GM12878 (cell line): ENCODE measurements at regions not wholly inside any gene's neighbourhood (a gene's known extent, or its start where the extent isn't known, plus 50 kb on each side); places are given as distances from the start of the nearest gene placed in this dataset.

Experiments
- ATAC-seq: fragments of 200-7000 bp; cut with Tn5 transposase; 3 replicates; pipeline ENCODE4 v1.9.1; 2020; ENCODE audit warnings: mild to moderate bottlenecking, moderate library complexity
- BruUV-seq: library from RNA; stranded (reverse); fragments of 400-500 nt; replicated peaks from 2 replicates; lab custom pipeline; 2021; lab: Mats Ljungman, UMichigan
- CTCF ChIA-PET: fragments of 300-600 bp; sonication (Branson Sonifier 250); formaldehyde crosslinking; extraction: SDS; loops from one replicate; lab custom pipeline; 2021; ENCODE audit warnings: inconsistent platforms; lab: Yijun Ruan, JAX
- POLR2A ChIA-PET: fragments of 350-600 bp; formaldehyde crosslinking; extraction: SDS; loops from one replicate; lab custom pipeline; 2021; ENCODE audit warnings: inconsistent platforms; lab: Charles Lee
- RAD21 ChIA-PET: fragments of 300-600 bp; sonication (Branson Sonifier 250); formaldehyde crosslinking; loops from one replicate; lab custom pipeline; 2023; ENCODE audit warnings: antibody characterized with exemption; ENCODE audit not compliant: unreplicated experiment; lab: Charles Lee
- SMC1A ChIA-PET: fragments of 300-600 bp; sonication (Branson Sonifier 250); formaldehyde crosslinking; loops from one replicate; lab custom pipeline; 2023; ENCODE audit not compliant: unreplicated experiment, uncharacterized antibody; lab: Charles Lee
- DNase-seq: peaks from one replicate; pipeline ENCODE4 v3.0.0-alpha.2; 2011; ENCODE audit warnings: low read depth, low spot score
- FAIRE-seq: peaks from 3 replicates; lab custom pipeline; 2011; peaks lifted over from hg19 to GRCh38; lab: Jason Lieb, UNC
- H2AFZ ChIP-seq: 2 replicates; pipeline ENCODE4 v1.6.0; 2011; ENCODE audit warnings: low read depth, low read length, control low read depth; ENCODE audit not compliant: control insufficient read depth
- H3K27ac ChIP-seq: 2 replicates; pipeline ENCODE4 v1.5.1; 2011; ENCODE audit warnings: control low read depth; ENCODE audit not compliant: control insufficient read depth, insufficient read depth
- H3K27me3 ChIP-seq, 2 experiments: replicated peaks in 1 of 2; 2 replicates each; pipeline versions ENCODE4 v1.6.0 to v1.6.1; 2011; ENCODE audit warnings: low read length in 1 of 2; ENCODE audit not compliant: control insufficient read depth in 2 of 2, insufficient read depth in 2 of 2
- H3K36me3 ChIP-seq, 2 experiments: 2 replicates each; pipeline ENCODE4 v1.5.1; 2011; ENCODE audit warnings: low read length in 1 of 2; ENCODE audit not compliant: control insufficient read depth in 2 of 2, insufficient read depth in 2 of 2
- H3K4me1 ChIP-seq: 2 replicates; pipeline ENCODE4 v1.6.1; 2011; ENCODE audit warnings: mild to moderate bottlenecking, low read length, moderate library complexity, mixed read lengths; ENCODE audit not compliant: control insufficient read depth, insufficient read depth
- H3K4me2 ChIP-seq: 2 replicates; pipeline ENCODE4 v1.6.0; 2011; ENCODE audit warnings: control low read depth; ENCODE audit not compliant: control insufficient read depth, insufficient read depth
- H3K4me3 ChIP-seq: fragments of 200-600 bp; sonication (generic); 2 replicates; pipeline ENCODE4 v1.5.1; 2016
- H3K79me2 ChIP-seq: 2 replicates; pipeline ENCODE4 v1.6.0; 2011; ENCODE audit warnings: low read length; ENCODE audit not compliant: control insufficient read depth, insufficient read depth
- H3K9ac ChIP-seq: 2 replicates; pipeline ENCODE4 v1.8.0; 2011; ENCODE audit warnings: low read length, control low read depth, mixed read lengths; ENCODE audit not compliant: control insufficient read depth, insufficient read depth
- H3K9me3 ChIP-seq: replicated peaks from 3 replicates; pipeline ENCODE4 v1.5.1; 2011; ENCODE audit warnings: mild to moderate bottlenecking, low read length; ENCODE audit not compliant: control insufficient read depth, insufficient read depth
- H4K20me1 ChIP-seq: 2 replicates; pipeline ENCODE4 v1.6.0; 2011; ENCODE audit not compliant: control insufficient read depth, insufficient read depth
- BACH1 ChIP-seq: fragments of 450-650 bp; IDR thresholded peaks from 2 replicates; pipeline ENCODE4 v1.6.1; 2017; ENCODE audit warnings: mild to moderate bottlenecking, borderline replicate concordance
- CEBPB ChIP-seq, 2 experiments: fragments of 150-350 bp in 1 of 2; IDR thresholded peaks; 2 replicates each; pipeline ENCODE4 v1.6.1; 2012 to 2014; ENCODE audit warnings: low read depth in 2 of 2, low read length in 2 of 2, borderline replicate concordance in 1 of 2, inconsistent platforms in 1 of 2
- CHD1 ChIP-seq: IDR thresholded peaks from 2 replicates; pipeline ENCODE4 v1.6.1; 2012; ENCODE audit warnings: low read depth, low read length, improper control_type of control experiment
- RB1 ChIP-seq: fragments of 450-650 bp; formaldehyde crosslinking; IDR thresholded peaks from 2 replicates; pipeline ENCODE4 v1.6.1; 2017; ENCODE audit warnings: mild to moderate bottlenecking, borderline replicate concordance
- STAT3 ChIP-seq: IDR thresholded peaks from 2 replicates; pipeline ENCODE4 v1.6.1; 2011; ENCODE audit warnings: low read depth, low read length, improper control_type of control experiment
- ZNF24 ChIP-seq: fragments of 450-650 bp; IDR thresholded peaks from 2 replicates; pipeline ENCODE4 v1.6.1; 2017; ENCODE audit warnings: antibody characterized with exemption, mild to moderate bottlenecking
- WGBS: methylation state at CpG from one replicate; pipeline ENCODE4 v1.1.6; 2016; ENCODE audit warnings: low lambda C conversion rate; ENCODE audit not compliant: insufficient replicate concordance, insufficient coverage; ENCODE audit errors: missing lambda C conversion rate; 5-methylcytosine and 5-hydroxymethylcytosine counted together
- in situ Hi-C: fragments of 300-500 bp; cut with MboI; formaldehyde crosslinking; loops from 9 replicates; pipeline ENCODE4 v1.14.3; 2018; ENCODE audit warnings: mixed read lengths
- intact Hi-C: fragments of 100-400 bp; cut with micrococcal nuclease; formaldehyde crosslinking; loops from one replicate; pipeline ENCODE4 v1.14.2; 2022; ENCODE audit not compliant: unreplicated experiment
- TF ChIP-seq, protein P1 (sequence below): fragments of 450-650 bp; IDR thresholded peaks from 2 replicates; pipeline ENCODE4 v1.6.1; 2017; ENCODE audit warnings: mild to moderate bottlenecking, moderate library complexity
- TF ChIP-seq, protein P2 (sequence below): IDR thresholded peaks from 2 replicates; pipeline ENCODE4 v1.6.1; 2011; ENCODE audit warnings: low read depth, low read length, improper control_type of control experiment, borderline replicate concordance

DNA sequence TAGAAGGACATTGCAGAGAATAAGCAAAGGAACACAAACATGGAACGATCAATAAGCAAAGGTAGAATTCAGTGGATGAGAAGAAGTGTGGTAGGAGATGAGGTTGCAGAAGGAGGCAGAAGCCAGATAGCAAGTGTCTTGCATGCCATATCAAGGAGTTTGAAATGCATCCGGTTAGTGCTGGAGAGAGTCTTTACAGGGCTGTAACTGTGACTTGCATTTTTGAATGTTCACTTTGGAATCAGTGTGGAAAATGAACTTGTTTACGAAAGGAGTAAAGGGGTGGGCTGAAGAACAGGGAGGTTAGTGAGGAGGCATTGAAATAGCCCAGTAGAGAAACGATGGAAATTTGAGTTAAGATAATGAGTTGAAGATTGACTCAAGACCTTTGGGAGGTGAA lies 90.7 kb upstream of the MBNL2 start:
- FAIRE-seq (no peak), ATAC-seq (no peak), DNase-seq (no peak)
- Histone ChIP-seq H3K9me3 (no peaks in the 10 kb centered on the region), H2AFZ (no peak overlapping the region), H4K20me1 (no peaks in the 10 kb centered on the region), H3K4me3 (no peak overlapping the region), H3K36me3 (no peaks in the 10 kb centered on the region), H3K4me1 (peaks cover 7% of the 10 kb centered on the region), H3K4me2 (no peak overlapping the region), H3K27ac (no peak overlapping the region), H3K79me2 (no peaks in the 10 kb centered on the region), H3K9ac (no peak overlapping the region), H3K27me3 (no peaks in the 10 kb centered on the region)
- SMC1A ChIA-PET = interaction anchor here (2.1 kb wide), 1 partner anchor 20 kb away, joined by 6 read pairs; no protein-coding TSS in a partner anchor
- 54% methylated on average over 4 of the region's 4 CpGs for WGBS
- intact Hi-C loops (no loop called here), in situ Hi-C loops (no loop called here)
- no TSS peak for BruUV-seq
- TF ChIP-seq, protein P1, sequence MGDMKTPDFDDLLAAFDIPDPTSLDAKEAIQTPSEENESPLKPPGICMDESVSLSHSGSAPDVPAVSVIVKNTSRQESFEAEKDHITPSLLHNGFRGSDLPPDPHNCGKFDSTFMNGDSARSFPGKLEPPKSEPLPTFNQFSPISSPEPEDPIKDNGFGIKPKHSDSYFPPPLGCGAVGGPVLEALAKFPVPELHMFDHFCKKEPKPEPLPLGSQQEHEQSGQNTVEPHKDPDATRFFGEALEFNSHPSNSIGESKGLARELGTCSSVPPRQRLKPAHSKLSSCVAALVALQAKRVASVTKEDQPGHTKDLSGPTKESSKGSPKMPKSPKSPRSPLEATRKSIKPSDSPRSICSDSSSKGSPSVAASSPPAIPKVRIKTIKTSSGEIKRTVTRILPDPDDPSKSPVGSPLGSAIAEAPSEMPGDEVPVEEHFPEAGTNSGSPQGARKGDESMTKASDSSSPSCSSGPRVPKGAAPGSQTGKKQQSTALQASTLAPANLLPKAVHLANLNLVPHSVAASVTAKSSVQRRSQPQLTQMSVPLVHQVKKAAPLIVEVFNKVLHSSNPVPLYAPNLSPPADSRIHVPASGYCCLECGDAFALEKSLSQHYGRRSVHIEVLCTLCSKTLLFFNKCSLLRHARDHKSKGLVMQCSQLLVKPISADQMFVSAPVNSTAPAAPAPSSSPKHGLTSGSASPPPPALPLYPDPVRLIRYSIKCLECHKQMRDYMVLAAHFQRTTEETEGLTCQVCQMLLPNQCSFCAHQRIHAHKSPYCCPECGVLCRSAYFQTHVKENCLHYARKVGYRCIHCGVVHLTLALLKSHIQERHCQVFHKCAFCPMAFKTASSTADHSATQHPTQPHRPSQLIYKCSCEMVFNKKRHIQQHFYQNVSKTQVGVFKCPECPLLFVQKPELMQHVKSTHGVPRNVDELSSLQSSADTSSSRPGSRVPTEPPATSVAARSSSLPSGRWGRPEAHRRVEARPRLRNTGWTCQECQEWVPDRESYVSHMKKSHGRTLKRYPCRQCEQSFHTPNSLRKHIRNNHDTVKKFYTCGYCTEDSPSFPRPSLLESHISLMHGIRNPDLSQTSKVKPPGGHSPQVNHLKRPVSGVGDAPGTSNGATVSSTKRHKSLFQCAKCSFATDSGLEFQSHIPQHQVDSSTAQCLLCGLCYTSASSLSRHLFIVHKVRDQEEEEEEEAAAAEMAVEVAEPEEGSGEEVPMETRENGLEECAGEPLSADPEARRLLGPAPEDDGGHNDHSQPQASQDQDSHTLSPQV = no peak
- TF ChIP-seq CHD1 = no peak
- POLR2A ChIA-PET = no interaction called here
- CTCF ChIA-PET = interaction anchor here (1.0 kb wide), 1 partner anchor 21 kb away, joined by 5 read pairs; no protein-coding TSS in a partner anchor
- RAD21 ChIA-PET = interaction anchor here (0.7 kb wide), 1 partner anchor 213 kb away, joined by 3 read pairs; no protein-coding TSS in a partner anchor

DNA sequence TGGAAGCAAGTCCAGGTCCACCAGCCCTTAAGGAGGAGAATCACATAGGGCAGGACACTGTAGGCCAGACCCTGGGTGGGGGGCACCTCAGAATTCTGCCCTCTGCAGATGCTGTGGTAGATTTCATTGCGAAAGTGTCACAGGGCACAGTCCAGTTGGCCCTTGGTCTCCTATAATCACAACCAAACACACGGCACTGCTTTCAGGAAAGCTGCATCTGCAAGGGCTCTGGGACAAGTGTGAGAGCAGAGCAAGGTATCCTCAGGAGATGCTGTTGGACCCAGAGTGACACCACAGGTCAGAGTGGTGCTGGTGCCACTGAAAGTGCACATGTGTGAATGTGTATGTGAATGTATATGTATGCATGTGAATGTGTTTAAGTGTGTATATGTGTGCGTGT lies 88.6 kb upstream of the MBNL2 start:
- no peak for DNase-seq
- no peaks in the 10 kb centered on the region for H3K4me1 ChIP-seq
- H3K27me3 ChIP-seq = no peaks in the 10 kb centered on the region
- H3K4me3 ChIP-seq = no peak overlapping the region
- BruUV-seq = no TSS peak
- intact Hi-C loops (no loop called here), in situ Hi-C loops (no loop called here)
- ATAC-seq = no peak
- RAD21 ChIA-PET = no interaction called here
- H2AFZ ChIP-seq = no peak overlapping the region
- H3K4me2 ChIP-seq = no peak overlapping the region
- FAIRE-seq = no peak
- CTCF ChIA-PET = no interaction called here
- 38% methylated on average over 3 of the region's 3 CpGs for WGBS
- no peaks in the 10 kb centered on the region for H4K20me1 ChIP-seq
- H3K9me3 ChIP-seq = no peaks in the 10 kb centered on the region
- no peaks in the 10 kb centered on the region for H3K79me2 ChIP-seq
- H3K36me3 ChIP-seq = no peaks in the 10 kb centered on the region
- POLR2A ChIA-PET = no interaction called here
- no peak overlapping the region for H3K9ac ChIP-seq
- no peak overlapping the region for H3K27ac ChIP-seq
- SMC1A ChIA-PET = no interaction called here
- TF ChIP-seq ZNF24 = no peak
- no peak for TF ChIP-seq RB1
- TF ChIP-seq, protein P2, sequence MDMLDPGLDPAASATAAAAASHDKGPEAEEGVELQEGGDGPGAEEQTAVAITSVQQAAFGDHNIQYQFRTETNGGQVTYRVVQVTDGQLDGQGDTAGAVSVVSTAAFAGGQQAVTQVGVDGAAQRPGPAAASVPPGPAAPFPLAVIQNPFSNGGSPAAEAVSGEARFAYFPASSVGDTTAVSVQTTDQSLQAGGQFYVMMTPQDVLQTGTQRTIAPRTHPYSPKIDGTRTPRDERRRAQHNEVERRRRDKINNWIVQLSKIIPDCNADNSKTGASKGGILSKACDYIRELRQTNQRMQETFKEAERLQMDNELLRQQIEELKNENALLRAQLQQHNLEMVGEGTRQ = no peak
- no peak for TF ChIP-seq BACH1
- no peak for TF ChIP-seq CEBPB (IDR thresholded peaks at IDR 0.05; ENCODE audit: borderline replicate concordance in 1 of 2, low read depth in 2 of 2, low read length in 2 of 2)
- TF ChIP-seq STAT3 = no peak
